Superior temporal gyrus (tissue), 1 donor: ENCODE measurements at regions not wholly inside any gene's neighbourhood (a gene's known extent, or its start where the extent isn't known, plus 50 kb on each side); places are given as distances from the start of the nearest gene placed in this dataset.
"Not testable (repeated sequence)": the region's sequence is repeated elsewhere in the genome, so short reads cannot be mapped to it uniquely, and the experiment has no call there.

Experiments used
- DNase-seq: peaks from one replicate; pipeline ENCODE4 v3.0.0-alpha.2; 2016; ENCODE audit errors: extremely low spot score

GRCh38 chr5:173423452-173424117 lies 95.4 kb upstream of the STC2 start:
- no peak for DNase-seq

- DNase-seq = peak; percentile 53
Measured at GRCh38 chr5:173420108-173420507, 91.9 kb upstream of the STC2 start.

DNA sequence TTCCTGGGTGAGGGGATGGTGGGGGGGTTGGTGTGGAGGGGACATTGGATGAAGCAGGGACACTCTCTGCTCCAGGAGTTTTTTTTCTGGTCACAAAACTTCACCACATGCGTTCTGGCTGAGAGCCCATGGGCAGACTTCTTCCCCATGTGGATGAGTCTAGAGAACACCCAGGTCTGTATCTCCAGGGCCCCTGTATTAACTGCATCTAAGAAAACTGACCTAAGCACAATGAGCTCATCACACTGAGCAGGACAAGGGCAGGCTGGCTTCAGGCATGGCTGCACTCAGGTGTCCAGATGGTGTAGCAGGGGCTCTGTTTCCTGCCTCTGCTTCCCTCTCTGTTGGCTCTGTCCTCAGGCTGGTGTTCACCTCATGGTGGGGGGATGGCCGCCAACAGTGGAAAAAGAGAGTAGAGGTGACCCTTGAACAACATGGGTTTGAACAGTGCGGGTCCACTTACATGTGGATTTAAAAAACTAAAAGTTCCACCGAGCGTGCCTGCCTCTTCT lies 85.3 kb upstream of the STC2 start:
- no peak for DNase-seq

DNA sequence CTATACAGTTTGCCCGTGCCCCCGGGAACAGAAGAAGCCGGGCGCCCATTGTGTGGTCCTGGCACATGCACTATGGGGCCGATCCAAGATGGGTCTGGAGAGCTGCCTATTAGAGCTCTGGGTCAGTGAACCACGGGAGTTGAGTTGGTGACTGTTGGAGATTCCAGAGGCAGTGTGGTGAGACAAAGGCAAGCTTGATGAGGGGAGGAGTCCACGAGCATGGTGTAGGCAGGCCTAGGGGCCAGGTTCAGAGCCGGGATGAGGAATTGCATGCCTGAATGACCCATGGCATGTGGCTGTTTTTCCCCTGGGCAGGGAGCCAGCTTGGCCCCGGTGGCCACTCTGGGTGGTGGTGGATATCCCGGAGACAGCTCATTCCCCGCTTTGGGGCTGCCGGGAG lies 84.4 kb upstream of the STC2 start:
- peak; percentile 22 for DNase-seq

- DNase-seq = no peak
Measured at GRCh38 chr5:173411791-173412555, 83.8 kb upstream of the STC2 start.

DNA sequence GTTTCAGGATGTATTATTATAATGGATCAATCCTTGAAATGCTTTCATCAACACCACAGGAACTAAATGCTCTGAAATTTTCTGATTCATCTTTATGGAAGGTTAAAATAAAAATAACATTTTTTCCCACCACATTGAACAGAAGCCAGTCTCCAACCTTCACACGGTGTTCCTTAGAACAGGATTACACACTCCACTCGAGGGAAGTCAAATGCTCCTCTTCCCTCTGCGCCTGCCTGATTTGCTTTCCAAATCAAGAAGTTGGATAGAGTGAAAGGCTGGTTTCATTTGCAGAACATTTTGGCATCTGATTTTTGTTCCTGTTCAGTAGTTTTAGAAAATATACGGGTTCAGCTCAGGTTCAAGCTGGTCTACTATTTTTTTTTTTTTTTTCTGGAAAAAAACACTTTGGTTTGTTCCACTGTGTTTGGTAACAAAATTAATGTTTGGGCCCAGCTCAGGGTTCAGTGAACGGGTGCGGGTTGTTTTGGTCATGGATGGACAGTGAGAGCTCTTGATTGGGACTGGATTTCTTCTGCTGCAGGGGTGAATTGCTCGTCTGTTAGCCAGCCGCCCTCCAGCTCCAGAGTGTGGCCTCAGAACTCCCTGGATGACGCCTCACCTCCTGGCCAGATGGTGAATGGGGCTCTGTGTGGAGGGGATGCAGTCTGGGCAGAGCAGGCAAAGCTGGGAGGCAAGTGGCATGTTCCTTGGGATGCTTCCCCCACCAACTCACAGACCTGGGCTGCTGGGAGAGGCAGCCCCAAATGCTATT lies 82.4 kb upstream of the STC2 start:
- DNase-seq = no peak

DNA sequence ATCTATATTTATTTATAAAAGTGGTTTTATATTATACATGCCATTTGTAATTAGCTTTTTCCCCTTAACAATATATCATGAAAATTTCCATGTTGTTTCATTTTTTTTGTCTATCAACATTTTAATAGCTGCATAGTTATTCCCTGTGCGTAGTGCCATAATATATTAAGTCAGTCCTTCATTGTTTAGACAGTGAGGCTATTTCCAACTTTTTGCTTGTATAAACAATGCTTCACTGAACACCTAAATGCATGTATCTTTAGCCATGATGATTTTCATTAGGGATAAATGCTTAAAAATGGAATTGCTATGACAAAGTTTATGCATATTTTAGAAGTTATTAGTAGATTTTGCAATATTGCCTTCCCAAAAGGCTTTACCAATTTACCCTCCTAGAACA lies 80.7 kb upstream of the STC2 start:
- no peak for DNase-seq

GRCh38 chr5:173399851-173400250 lies 71.6 kb upstream of the STC2 start:
- DNase-seq = no peak

DNA sequence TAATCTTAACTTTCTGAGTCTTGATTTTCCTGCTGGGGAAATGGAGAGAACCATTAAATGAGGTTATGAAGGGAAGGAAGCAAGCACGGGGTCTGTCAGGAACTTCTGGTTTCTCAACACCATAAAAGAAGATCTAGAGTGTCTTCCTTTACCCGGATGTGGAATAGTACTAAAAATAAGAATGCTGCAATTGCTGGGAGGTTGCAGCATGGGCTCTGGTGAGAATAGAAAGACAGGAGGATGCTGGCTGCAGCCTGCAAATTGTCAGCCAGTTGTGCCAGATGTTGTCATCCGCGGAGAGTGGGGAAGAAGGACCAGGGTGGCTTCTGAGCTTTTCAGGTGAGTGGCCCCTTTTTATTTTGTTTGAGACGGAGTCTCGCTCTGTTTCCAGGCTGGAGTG lies 69.3 kb upstream of the STC2 start:
- peak; percentile 16 for DNase-seq

GRCh38 chr5:173396311-173396993 lies 68.2 kb upstream of the STC2 start:
- DNase-seq = peak; percentile 15

DNA sequence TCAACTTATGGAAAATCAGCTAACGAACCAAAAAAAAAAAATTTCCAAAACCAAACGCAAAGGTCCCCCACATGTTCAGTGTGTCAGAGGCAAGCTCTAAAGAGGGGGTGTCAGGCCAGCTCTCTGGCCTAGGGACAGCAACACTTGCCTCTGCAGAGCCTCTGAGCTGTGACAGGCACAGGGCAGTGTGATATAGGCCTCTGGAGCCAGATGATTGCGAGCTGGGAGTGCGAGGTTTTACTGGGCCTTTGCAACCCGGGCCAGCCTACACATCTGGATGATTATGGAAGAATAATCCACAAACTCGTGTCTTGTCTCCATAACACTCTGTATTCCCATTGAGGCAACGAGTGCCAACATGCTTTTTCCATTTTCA lies 67.7 kb upstream of the STC2 start:
- no peak for DNase-seq

- no peak for DNase-seq
Measured at GRCh38 chr5:173395257-173395932, 67.2 kb upstream of the STC2 start.

- DNase-seq = no peak
Measured at GRCh38 chr5:173394701-173395100, 66.5 kb upstream of the STC2 start.

- DNase-seq = no peak
Measured at GRCh38 chr5:173392172-173392571, 64.0 kb upstream of the STC2 start.

GRCh38 chr5:173391031-173391430 lies 62.8 kb upstream of the STC2 start:
- peak; percentile 40 for DNase-seq

- not testable (repeated sequence) for DNase-seq
Measured at GRCh38 chr5:173387293-173387692, 59.1 kb upstream of the STC2 start.

GRCh38 chr5:173385832-173386360 lies 57.7 kb upstream of the STC2 start:
- no peak for DNase-seq

- no peak for DNase-seq
Measured at GRCh38 chr5:173383711-173384110, 55.5 kb upstream of the STC2 start.

DNA sequence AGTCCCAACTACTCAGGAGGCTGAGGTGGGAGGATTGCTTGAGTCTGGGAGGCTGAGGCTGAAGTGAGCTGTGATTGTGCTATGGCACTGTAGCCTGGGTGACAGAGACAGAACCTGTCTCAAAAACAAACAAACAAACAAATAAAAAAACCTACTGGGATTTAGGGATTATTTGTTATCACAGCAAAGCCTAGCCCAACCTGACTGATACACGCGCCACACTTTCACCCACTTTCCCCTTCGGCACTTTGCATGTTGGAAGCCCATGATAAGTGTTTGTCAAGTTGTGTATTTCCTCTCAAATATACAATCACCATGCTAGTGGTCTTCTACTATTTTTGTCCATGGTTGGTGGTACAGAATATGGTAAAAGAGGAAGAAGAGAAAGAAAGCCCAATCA lies 50.5 kb upstream of the STC2 start:
- no peak for DNase-seq
